ENCODE measurements at regions not wholly inside any gene's neighbourhood (a gene's known extent, or its start where the extent isn't known, plus 50 kb on each side); places are given as distances from the start of the nearest gene placed in this dataset.

DNA sequence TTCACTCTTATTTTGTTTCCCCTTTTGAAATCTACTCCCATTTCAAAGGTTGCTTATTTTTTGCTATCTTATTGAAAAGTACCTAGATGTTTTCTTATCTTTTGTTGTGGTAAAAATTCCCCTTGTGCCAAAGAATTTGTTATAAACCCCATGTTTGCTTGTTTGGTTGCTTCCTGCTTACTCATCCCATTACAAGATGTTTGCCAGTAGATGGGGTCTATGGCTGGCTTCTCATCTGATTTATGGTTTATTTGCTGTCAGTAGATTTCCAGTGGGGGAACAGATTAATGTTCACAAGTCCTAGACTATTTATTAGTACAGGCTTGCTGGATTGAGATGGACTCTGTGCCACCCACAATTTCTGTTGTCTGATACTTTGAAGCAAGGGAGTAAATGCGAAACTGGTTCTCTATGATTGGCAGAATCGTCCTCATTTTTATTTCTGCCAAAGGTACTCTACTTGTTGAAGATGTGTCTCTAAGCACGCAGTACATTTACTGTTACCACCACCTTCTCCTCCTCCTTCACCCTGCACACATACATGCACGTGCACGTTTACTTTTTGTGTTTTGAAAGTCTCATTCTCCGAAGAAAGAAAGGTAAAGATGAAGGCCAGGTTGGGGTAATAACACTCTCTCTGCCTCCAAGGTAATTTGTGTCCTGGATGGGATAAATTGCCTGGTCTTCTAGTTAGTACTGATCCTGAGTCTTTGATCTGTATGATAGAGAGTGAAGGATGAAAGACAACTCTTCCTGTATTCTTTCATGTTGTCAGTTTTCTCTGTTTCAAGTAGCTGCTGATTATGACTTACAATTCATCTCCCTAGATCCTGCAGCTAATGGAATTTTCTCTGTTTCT is 117.2 kb upstream of the ATP2B1 start:
- TF ChIP-seq POLR2AphosphoS5 (IDR thresholded peaks at IDR 0.05; ENCODE audit: borderline replicate concordance, low read depth, low read length) (no peak), EZH2 (IDR thresholded peaks at IDR 0.05) (no peak), FOXP2 (optimal IDR thresholded peaks at IDR 0.05; ENCODE audit: control extremely low read depth, extremely low read length, insufficient read depth) (no peak)
